Activated CD4-positive, alpha-beta memory T cell treated with anti-CD3 and anti-CD28 coated beads, Interleukin-2, amount 10 ng/mL, durations not matched to agents 7 days and 5 days (primary cell): ENCODE measurements at regions not wholly inside any gene's neighbourhood (a gene's known extent, or its start where the extent isn't known, plus 50 kb on each side); places are given as distances from the start of the nearest gene placed in this dataset.

Experiments used
- CTCF ChIA-PET: fragments of 350-600 bp; sonication (Branson Sonifier 250); formaldehyde crosslinking; loops from one replicate; lab custom pipeline; 2021; ENCODE audit warnings: antibody characterized with exemption, inconsistent platforms; lab: Charles Lee
- POLR2A ChIA-PET: fragments of 350-600 bp; sonication (Branson Sonifier 250); formaldehyde crosslinking; loops from one replicate; lab custom pipeline; 2021; ENCODE audit warnings: antibody characterized with exemption; lab: Charles Lee
- DNase-seq: peaks from one replicate; pipeline ENCODE4 v3.0.0-alpha.2; 2020
- H3K27ac Mint-ChIP-seq: one replicate; pipeline ENCODE4 v1.8.0; 2021; ENCODE audit warnings: mild to moderate bottlenecking, mixed read lengths
- H3K27me3 Mint-ChIP-seq: one replicate; pipeline ENCODE4 v1.8.0; 2021; ENCODE audit warnings: mixed read lengths
- H3K36me3 Mint-ChIP-seq: one replicate; pipeline ENCODE4 v1.8.0; 2021; ENCODE audit warnings: low read depth, mixed read lengths
- H3K4me1 Mint-ChIP-seq: one replicate; pipeline ENCODE4 v1.8.0; 2021; ENCODE audit warnings: mixed read lengths
- H3K4me3 Mint-ChIP-seq: one replicate; pipeline ENCODE4 v1.8.0; 2021; ENCODE audit warnings: mild to moderate bottlenecking, mixed read lengths
- H3K9me3 Mint-ChIP-seq: one replicate; pipeline ENCODE4 v1.8.0; 2021; ENCODE audit warnings: mixed read lengths

GRCh38 chr5:89954916-89955315, 454.6 kb downstream of the CETN3 start:
- ChIA-PET CTCF (no interaction called here), POLR2A (no interaction called here)
- Mint-ChIP-seq H3K4me3 (no peak overlapping the region), H3K9me3 (peaks cover 4% of the 10 kb centered on the region), H3K27me3 (no peaks in the 10 kb centered on the region), H3K36me3 (no peaks in the 10 kb centered on the region), H3K27ac (no peak overlapping the region), H3K4me1 (no peaks in the 10 kb centered on the region)
- DNase-seq = no peak

DNA sequence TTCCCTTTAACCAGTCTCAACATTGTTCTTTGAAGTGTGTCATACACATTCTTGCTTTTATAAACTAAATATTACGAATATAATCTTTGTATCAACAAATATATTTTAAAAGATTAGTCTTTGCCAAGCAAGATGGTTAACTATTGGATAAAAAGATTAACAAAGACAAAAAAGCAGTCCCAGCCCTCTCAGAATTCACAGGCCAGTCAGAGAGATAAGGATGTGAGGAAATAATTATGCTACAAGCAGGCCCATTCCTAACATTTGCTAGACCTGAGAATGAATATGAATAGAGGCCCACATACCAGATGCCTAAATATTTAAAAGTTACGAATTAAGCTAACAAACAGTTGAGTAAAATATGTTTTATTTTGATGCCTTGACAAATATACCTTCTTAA, 457.7 kb downstream of the CETN3 start:
- Mint-ChIP-seq H3K27ac (no peak overlapping the region), H3K4me3 (no peak overlapping the region), H3K9me3 (peaks cover 4% of the 10 kb centered on the region), H3K36me3 (no peaks in the 10 kb centered on the region), H3K27me3 (no peaks in the 10 kb centered on the region), H3K4me1 (no peaks in the 10 kb centered on the region)
- no peak for DNase-seq
- POLR2A ChIA-PET = no interaction called here
- CTCF ChIA-PET = no interaction called here

DNA sequence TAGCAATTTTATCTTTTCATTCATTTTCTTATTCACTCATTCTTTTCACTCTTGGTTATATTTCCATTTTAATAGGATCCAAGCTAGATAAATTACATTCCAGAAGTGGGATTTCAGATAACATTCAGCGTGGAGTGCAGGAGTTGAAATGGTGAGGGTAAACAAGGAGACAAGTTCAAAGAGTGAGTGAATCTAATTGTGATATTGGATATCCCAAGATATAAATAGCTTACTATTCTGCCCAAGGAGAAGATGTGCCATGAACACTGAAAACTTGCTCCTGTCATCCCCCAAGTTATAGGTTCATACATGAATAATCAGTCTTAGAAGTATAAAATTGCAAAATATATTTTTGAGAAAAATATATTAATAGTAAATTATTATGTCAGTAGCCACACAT, 459.3 kb downstream of the CETN3 start:
- Mint-ChIP-seq H3K27ac (no peak overlapping the region), H3K4me1 (no peaks in the 10 kb centered on the region), H3K9me3 (peaks cover 4% of the 10 kb centered on the region), H3K36me3 (no peaks in the 10 kb centered on the region), H3K27me3 (no peaks in the 10 kb centered on the region), H3K4me3 (no peak overlapping the region)
- POLR2A ChIA-PET = no interaction called here
- no peak for DNase-seq
- CTCF ChIA-PET = no interaction called here

DNA sequence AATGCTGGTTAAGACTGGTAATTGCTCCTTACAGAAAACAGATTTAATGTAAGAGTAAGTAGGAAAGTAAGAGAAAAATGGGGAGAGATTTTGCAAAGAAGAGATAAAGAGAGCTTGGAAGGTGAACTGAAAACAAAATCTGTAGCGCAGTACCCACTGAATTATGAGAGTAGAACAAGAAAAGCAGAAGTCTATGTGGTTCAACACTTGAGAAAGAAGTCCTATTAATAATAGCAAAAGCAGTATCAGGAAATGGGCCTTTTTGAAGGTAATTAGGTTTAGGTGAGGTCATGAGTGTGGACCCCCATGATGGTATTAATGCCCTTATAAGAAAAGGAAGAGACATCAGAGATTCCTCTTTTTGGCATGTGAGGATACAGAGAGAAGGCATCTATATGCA, 460.6 kb downstream of the CETN3 start:
- no peak for DNase-seq
- Mint-ChIP-seq H3K27ac (no peak overlapping the region), H3K27me3 (no peaks in the 10 kb centered on the region), H3K9me3 (peaks cover 4% of the 10 kb centered on the region), H3K4me3 (no peak overlapping the region), H3K4me1 (no peaks in the 10 kb centered on the region), H3K36me3 (no peaks in the 10 kb centered on the region)
- POLR2A ChIA-PET = no interaction called here
- CTCF ChIA-PET = no interaction called here

GRCh38 chr5:89946916-89947315, 462.6 kb downstream of the CETN3 start:
- no peak overlapping the region for H3K27ac Mint-ChIP-seq
- ChIA-PET CTCF (no interaction called here), POLR2A (no interaction called here)
- DNase-seq = no peak
- H3K27me3 Mint-ChIP-seq = no peaks in the 10 kb centered on the region
- H3K4me1 Mint-ChIP-seq = no peaks in the 10 kb centered on the region
- no peaks in the 10 kb centered on the region for H3K9me3 Mint-ChIP-seq
- no peaks in the 10 kb centered on the region for H3K36me3 Mint-ChIP-seq
- H3K4me3 Mint-ChIP-seq = no peak overlapping the region

DNA sequence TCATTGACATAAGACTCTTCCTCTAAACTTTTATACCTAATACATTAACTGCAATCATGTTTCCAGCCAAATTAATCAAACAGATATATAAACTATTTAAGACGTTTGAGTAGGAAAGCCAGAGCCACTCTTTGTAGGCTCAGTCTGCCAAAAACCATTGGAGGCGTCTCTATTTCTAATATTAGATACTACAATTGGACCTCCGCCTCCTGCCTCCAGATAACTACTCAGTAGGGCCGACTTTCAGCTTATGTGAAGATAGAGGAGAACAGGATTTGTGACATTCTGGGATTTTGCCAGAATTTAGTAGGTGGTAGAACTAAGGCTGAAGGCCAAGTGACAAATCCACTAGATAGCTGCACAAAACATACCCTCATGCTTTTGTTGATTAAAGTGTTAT, 463.0 kb downstream of the CETN3 start:
- H3K4me1 Mint-ChIP-seq = no peaks in the 10 kb centered on the region
- no peak for DNase-seq
- no peak overlapping the region for H3K27ac Mint-ChIP-seq
- H3K27me3 Mint-ChIP-seq = no peaks in the 10 kb centered on the region
- H3K9me3 Mint-ChIP-seq = peaks cover 2% of the 10 kb centered on the region
- H3K36me3 Mint-ChIP-seq = no peaks in the 10 kb centered on the region
- no peak overlapping the region for H3K4me3 Mint-ChIP-seq
- ChIA-PET POLR2A (no interaction called here), CTCF (no interaction called here)

- peaks cover 2% of the 10 kb centered on the region for H3K9me3 Mint-ChIP-seq
- H3K4me1 Mint-ChIP-seq = no peaks in the 10 kb centered on the region
- ChIA-PET CTCF (no interaction called here), POLR2A (no interaction called here)
- H3K36me3 Mint-ChIP-seq = no peaks in the 10 kb centered on the region
- no peak overlapping the region for H3K27ac Mint-ChIP-seq
- H3K4me3 Mint-ChIP-seq = no peak overlapping the region
- no peaks in the 10 kb centered on the region for H3K27me3 Mint-ChIP-seq
- DNase-seq = no peak
These were observed 467.4 kb downstream of the CETN3 start for GRCh38 chr5:89942171-89942570.

- Mint-ChIP-seq H3K27me3 (no peaks in the 10 kb centered on the region), H3K9me3 (peaks cover 2% of the 10 kb centered on the region), H3K4me1 (no peaks in the 10 kb centered on the region), H3K36me3 (no peaks in the 10 kb centered on the region), H3K27ac (no peak overlapping the region), H3K4me3 (no peak overlapping the region)
- DNase-seq = no peak
- ChIA-PET POLR2A (no interaction called here), CTCF (no interaction called here)
These were observed 473.0 kb downstream of the CETN3 start for GRCh38 chr5:89936576-89936975.

- no peaks in the 10 kb centered on the region for H3K36me3 Mint-ChIP-seq
- no peak for DNase-seq
- H3K27ac Mint-ChIP-seq = no peak overlapping the region
- H3K4me1 Mint-ChIP-seq = no peaks in the 10 kb centered on the region
- no peak overlapping the region for H3K4me3 Mint-ChIP-seq
- POLR2A ChIA-PET = no interaction called here
- no peaks in the 10 kb centered on the region for H3K27me3 Mint-ChIP-seq
- CTCF ChIA-PET = no interaction called here
- peaks cover 1% of the 10 kb centered on the region for H3K9me3 Mint-ChIP-seq
These were observed 475.5 kb downstream of the CETN3 start for GRCh38 chr5:89934069-89934468.

DNA sequence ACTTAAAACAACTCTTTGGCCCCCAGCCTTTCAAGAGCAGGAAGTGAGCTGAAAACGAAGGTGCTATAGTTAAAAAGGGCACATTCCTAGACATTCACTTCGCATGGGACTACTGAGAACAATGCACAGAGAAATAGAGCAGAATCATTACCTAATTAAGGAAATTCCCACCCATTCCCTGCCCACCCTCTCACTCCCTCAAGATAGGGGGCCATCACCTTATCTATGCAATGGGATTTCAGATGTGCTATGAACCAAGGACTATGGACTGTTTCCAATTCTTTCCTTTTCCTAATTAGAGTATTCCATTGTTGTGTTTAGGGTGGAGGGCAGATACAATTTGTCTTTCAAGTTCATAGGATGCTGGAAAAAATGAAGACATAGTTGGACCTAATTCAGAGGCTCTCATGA, 476.8 kb downstream of the CETN3 start:
- peaks cover 1% of the 10 kb centered on the region for H3K9me3 Mint-ChIP-seq
- no peak for DNase-seq
- no peaks in the 10 kb centered on the region for H3K27me3 Mint-ChIP-seq
- no peak overlapping the region for H3K27ac Mint-ChIP-seq
- no peaks in the 10 kb centered on the region for H3K4me1 Mint-ChIP-seq
- ChIA-PET POLR2A (no interaction called here), CTCF (no interaction called here)
- H3K36me3 Mint-ChIP-seq = no peaks in the 10 kb centered on the region
- H3K4me3 Mint-ChIP-seq = no peak overlapping the region

- ChIA-PET POLR2A (no interaction called here), CTCF (no interaction called here)
- Mint-ChIP-seq H3K27ac (no peak overlapping the region), H3K27me3 (no peaks in the 10 kb centered on the region), H3K4me3 (no peak overlapping the region), H3K9me3 (peaks cover under 1% of the 10 kb centered on the region), H3K4me1 (no peaks in the 10 kb centered on the region), H3K36me3 (no peaks in the 10 kb centered on the region)
- no peak for DNase-seq
These were observed 478.8 kb downstream of the CETN3 start for GRCh38 chr5:89930591-89931392.

GRCh38 chr5:89929834-89930233, 479.7 kb downstream of the CETN3 start:
- Mint-ChIP-seq H3K4me1 (no peaks in the 10 kb centered on the region), H3K36me3 (no peaks in the 10 kb centered on the region), H3K4me3 (no peak overlapping the region), H3K27ac (no peak overlapping the region), H3K9me3 (no peaks in the 10 kb centered on the region), H3K27me3 (no peaks in the 10 kb centered on the region)
- DNase-seq = no peak
- ChIA-PET POLR2A (no interaction called here), CTCF (no interaction called here)

- no peaks in the 10 kb centered on the region for H3K9me3 Mint-ChIP-seq
- POLR2A ChIA-PET = no interaction called here
- no peak for DNase-seq
- no peaks in the 10 kb centered on the region for H3K36me3 Mint-ChIP-seq
- CTCF ChIA-PET = no interaction called here
- no peak overlapping the region for H3K27ac Mint-ChIP-seq
- no peak overlapping the region for H3K4me3 Mint-ChIP-seq
- H3K27me3 Mint-ChIP-seq = no peaks in the 10 kb centered on the region
- H3K4me1 Mint-ChIP-seq = no peaks in the 10 kb centered on the region
These were observed 480.4 kb downstream of the CETN3 start for GRCh38 chr5:89929173-89929572.

DNA sequence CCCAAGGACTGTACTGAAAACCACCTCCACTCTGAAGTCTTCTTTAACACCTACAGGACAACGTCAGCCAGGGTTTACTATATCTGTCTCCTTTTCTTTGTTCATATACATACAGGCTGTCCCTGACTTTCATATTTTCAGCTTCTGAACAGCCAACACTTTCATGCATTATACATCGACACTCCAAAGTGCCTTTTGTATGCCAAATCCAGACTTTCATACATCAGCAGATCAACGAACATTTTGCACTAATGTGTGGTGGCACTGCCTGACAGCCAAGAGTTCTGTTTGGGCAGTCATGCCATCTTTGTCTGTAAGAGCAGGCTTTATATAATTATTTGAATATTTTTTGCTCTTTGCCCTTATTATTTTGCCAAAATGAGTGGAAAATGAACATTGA, 487.4 kb downstream of the CETN3 start:
- ChIA-PET POLR2A (no interaction called here), CTCF (no interaction called here)
- no peaks in the 10 kb centered on the region for H3K4me1 Mint-ChIP-seq
- H3K9me3 Mint-ChIP-seq = no peaks in the 10 kb centered on the region
- DNase-seq = no peak
- H3K27me3 Mint-ChIP-seq = no peaks in the 10 kb centered on the region
- H3K4me3 Mint-ChIP-seq = no peak overlapping the region
- no peak overlapping the region for H3K27ac Mint-ChIP-seq
- H3K36me3 Mint-ChIP-seq = no peaks in the 10 kb centered on the region
